ENCODE measurements at regions not wholly inside any gene's neighbourhood (a gene's known extent, or its start where the extent isn't known, plus 50 kb on each side); places are given as distances from the start of the nearest gene placed in this dataset.

- TF ChIP-seq CTCF (IDR thresholded peaks at IDR 0.05) = no peak
- no peak for TF ChIP-seq POLR2A (IDR thresholded peaks at IDR 0.05)
Measured at GRCh38 chr10:120710076-120710475, 141.1 kb upstream of the WDR11 start.

Data from esophagus squamous epithelium (tissue), 4 donors.